ENCODE measurements at regions not wholly inside any gene's neighbourhood (a gene's known extent, or its start where the extent isn't known, plus 50 kb on each side); places are given as distances from the start of the nearest gene placed in this dataset.

DNA sequence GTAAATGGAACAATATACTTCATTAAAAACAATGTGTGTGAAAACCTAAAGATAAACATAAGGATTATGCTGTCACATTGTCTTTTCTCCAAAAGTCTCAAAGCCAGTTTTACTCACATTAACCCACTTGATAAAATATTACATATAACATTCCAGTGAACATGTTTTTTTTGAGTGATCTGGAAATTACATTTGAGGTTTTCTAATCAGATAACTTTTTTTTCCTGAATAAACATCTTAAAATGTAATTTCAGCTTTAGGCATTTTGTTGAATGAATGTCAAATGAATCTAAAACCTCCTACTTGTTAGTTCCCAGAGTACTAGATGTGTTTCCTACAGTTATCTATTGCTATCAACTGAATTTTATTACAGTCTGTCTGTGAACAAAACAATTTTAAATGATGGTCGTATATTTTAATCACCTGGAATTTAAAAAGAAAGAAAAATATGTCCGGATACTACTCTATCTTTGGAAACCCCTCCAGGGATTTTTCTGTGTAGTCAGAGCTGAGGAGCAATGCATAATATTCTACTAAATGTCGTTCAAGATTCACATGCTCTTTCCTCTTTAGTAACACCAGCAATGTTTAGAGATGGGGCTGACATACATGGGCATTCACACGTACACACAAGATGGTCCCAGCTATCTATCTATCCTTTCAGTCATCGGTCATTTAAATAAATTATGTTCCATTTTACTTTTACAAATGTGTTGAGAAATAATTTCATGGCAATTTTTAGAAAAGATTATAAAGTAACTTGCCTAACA, 283.9 kb downstream of the KLF12 start:
- Histone ChIP-seq H3K4me1 (ENCODE audit: insufficient read depth, low read length) (peaks cover 5% of the 10 kb centered on the region), H3K4me3 (ENCODE audit: low read length) (no peak overlapping the region), H3K9me3 (ENCODE audit: control insufficient read depth in 1 of 2, insufficient read depth in 1 of 2, low read length in 2 of 2) (no peaks in the 10 kb centered on the region), H3K36me3 (ENCODE audit: insufficient read depth, low read length) (peaks cover 15% of the 10 kb centered on the region), H3K27me3 (ENCODE audit: control insufficient read depth in 1 of 2, insufficient read depth in 2 of 2, low read length in 2 of 2) (no peaks in the 10 kb centered on the region), H3K27ac (ENCODE audit: low read depth in 1 of 2, low read length in 2 of 2) (no peak overlapping the region)
- Mint-ChIP-seq H3K4me3 (no peak overlapping the region), H3K9me3 (no peaks in the 10 kb centered on the region), H3K27me3 (no peaks in the 10 kb centered on the region), H3K36me3 (ENCODE audit: low read depth) (peaks cover 50% of the 10 kb centered on the region), H3K27ac (peak overlapping the region; percentile 57), H3K4me1 (ENCODE audit: low read depth) (peaks cover 60% of the 10 kb centered on the region)
- TF ChIP-seq, protein P1, sequence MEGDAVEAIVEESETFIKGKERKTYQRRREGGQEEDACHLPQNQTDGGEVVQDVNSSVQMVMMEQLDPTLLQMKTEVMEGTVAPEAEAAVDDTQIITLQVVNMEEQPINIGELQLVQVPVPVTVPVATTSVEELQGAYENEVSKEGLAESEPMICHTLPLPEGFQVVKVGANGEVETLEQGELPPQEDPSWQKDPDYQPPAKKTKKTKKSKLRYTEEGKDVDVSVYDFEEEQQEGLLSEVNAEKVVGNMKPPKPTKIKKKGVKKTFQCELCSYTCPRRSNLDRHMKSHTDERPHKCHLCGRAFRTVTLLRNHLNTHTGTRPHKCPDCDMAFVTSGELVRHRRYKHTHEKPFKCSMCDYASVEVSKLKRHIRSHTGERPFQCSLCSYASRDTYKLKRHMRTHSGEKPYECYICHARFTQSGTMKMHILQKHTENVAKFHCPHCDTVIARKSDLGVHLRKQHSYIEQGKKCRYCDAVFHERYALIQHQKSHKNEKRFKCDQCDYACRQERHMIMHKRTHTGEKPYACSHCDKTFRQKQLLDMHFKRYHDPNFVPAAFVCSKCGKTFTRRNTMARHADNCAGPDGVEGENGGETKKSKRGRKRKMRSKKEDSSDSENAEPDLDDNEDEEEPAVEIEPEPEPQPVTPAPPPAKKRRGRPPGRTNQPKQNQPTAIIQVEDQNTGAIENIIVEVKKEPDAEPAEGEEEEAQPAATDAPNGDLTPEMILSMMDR (IDR thresholded peaks at IDR 0.05) = no peak
- ChIA-PET CTCF (interaction anchor here (1.4 to 3.8 kb wide), 2 partner anchors 22 to 437 kb away, joined by 4 to 13 read pairs; no protein-coding TSS in a partner anchor), POLR2A (interaction anchor here (0.9 to 1.8 kb wide), 2 partner anchors 17 to 65 kb away, joined by 3 to 4 read pairs; no protein-coding TSS in a partner anchor)
- intact Hi-C loops (cut with DNase I, micrococcal nuclease) = loop anchor here in 1 of 2 experiments (5.0 kb wide), 1 partner anchor 137 kb away; no protein-coding TSS in a partner anchor
- no peak for DNase-seq
- no peak for ATAC-seq (ENCODE audit: poor library complexity)

DNA sequence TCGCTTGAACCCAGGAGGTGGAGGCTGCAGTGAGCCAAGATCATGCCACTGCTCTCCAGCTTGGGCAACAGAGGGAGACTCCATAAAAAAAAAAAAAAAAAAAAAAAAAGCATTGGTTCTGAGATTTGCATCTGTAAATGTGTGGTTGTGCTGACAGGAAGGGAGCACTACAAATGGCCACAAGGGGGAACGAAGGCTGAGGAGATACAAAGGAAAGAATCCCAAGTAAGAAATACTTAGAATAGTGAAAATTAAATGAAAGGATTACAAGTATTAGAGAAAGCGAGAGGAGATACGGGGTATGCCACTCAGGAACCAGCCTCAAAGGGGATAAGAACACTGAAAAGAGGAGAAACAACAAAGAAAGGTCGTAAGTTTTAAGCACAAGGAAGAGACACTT, 284.9 kb downstream of the KLF12 start:
- H3K27me3 ChIP-seq (ENCODE audit: control insufficient read depth in 1 of 2, insufficient read depth in 2 of 2, low read length in 2 of 2) = no peaks in the 10 kb centered on the region
- H3K36me3 ChIP-seq (ENCODE audit: insufficient read depth, low read length) = peaks cover 22% of the 10 kb centered on the region
- no peaks in the 10 kb centered on the region for H3K9me3 ChIP-seq (ENCODE audit: control insufficient read depth in 1 of 2, insufficient read depth in 1 of 2, low read length in 2 of 2)
- peak overlapping the region; percentile 22 for H3K27ac Mint-ChIP-seq
- CTCF ChIA-PET = interaction anchor here (0.7 to 3.8 kb wide), 3 partner anchors 13 to 438 kb away, joined by 3 to 13 read pairs (median 3); no protein-coding TSS in a partner anchor
- no peak overlapping the region for H3K27ac ChIP-seq (ENCODE audit: low read depth in 1 of 2, low read length in 2 of 2)
- POLR2A ChIA-PET = interaction anchor here (1.2 to 1.8 kb wide), 3 partner anchors 10 to 84 kb away, joined by 3 to 5 read pairs (median 4); no protein-coding TSS in a partner anchor
- H3K4me1 ChIP-seq (ENCODE audit: insufficient read depth, low read length) = peaks cover 5% of the 10 kb centered on the region
- no peak overlapping the region for H3K4me3 ChIP-seq (ENCODE audit: low read length)
- peaks cover 67% of the 10 kb centered on the region for H3K4me1 Mint-ChIP-seq (ENCODE audit: low read depth)
- DNase-seq (peak in 5 of 14 experiments; percentile 13 to 61 (median 53)), ATAC-seq (ENCODE audit: poor library complexity) (peak; percentile 63)
- TF ChIP-seq, protein P1 (IDR thresholded peaks at IDR 0.05) = peak; percentile 74
- H3K36me3 Mint-ChIP-seq (ENCODE audit: low read depth) = peaks cover 50% of the 10 kb centered on the region
- H3K9me3 Mint-ChIP-seq = no peaks in the 10 kb centered on the region
- intact Hi-C loops (cut with DNase I, micrococcal nuclease) = no loop called here
- no peak overlapping the region for H3K4me3 Mint-ChIP-seq
- H3K27me3 Mint-ChIP-seq = no peaks in the 10 kb centered on the region

DNA sequence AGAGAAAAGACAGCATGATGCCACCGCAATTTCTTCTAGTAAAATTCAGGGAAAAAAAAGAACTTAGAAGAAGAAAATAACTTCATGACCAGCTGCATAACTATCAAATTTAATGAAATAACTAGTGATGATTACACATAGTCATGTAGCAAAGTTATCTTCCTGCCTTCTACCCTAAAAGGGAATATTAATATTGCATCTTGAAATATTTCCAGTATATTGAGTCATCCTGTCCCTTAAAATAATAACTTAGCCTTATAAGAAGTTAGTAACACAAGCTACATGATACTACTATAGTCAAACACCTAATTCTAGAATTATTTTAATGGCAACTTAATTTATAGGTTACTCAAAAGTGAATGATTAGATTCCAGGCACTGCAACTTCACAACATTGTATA, 289.2 kb downstream of the KLF12 start:
- TF ChIP-seq, protein P1 (IDR thresholded peaks at IDR 0.05) = no peak
- intact Hi-C loops (cut with DNase I, micrococcal nuclease) = no loop called here
- H3K36me3 Mint-ChIP-seq (ENCODE audit: low read depth) = peaks cover 53% of the 10 kb centered on the region
- Histone ChIP-seq H3K36me3 (ENCODE audit: insufficient read depth, low read length) (peaks cover 35% of the 10 kb centered on the region), H3K4me3 (ENCODE audit: low read length) (no peak overlapping the region), H3K4me1 (ENCODE audit: insufficient read depth, low read length) (peaks cover 13% of the 10 kb centered on the region), H3K9me3 (ENCODE audit: control insufficient read depth in 1 of 2, insufficient read depth in 1 of 2, low read length in 2 of 2) (no peaks in the 10 kb centered on the region), H3K27me3 (ENCODE audit: control insufficient read depth in 1 of 2, insufficient read depth in 2 of 2, low read length in 2 of 2) (no peaks in the 10 kb centered on the region), H3K27ac (ENCODE audit: low read depth in 1 of 2, low read length in 2 of 2) (no peak overlapping the region)
- H3K4me1 Mint-ChIP-seq (ENCODE audit: low read depth) = peaks cover 68% of the 10 kb centered on the region
- H3K9me3 Mint-ChIP-seq = no peaks in the 10 kb centered on the region
- ChIA-PET POLR2A (no interaction called here), CTCF (no interaction called here)
- ATAC-seq (ENCODE audit: poor library complexity) (no peak), DNase-seq (no peak)
- no peaks in the 10 kb centered on the region for H3K27me3 Mint-ChIP-seq
- no peak overlapping the region for H3K27ac Mint-ChIP-seq
- no peak overlapping the region for H3K4me3 Mint-ChIP-seq
